Vagina (tissue), 2 donors: ENCODE measurements at regions not wholly inside any gene's neighbourhood (a gene's known extent, or its start where the extent isn't known, plus 50 kb on each side); places are given as distances from the start of the nearest gene placed in this dataset.

Experiments
- CTCF ChIP-seq, 3 experiments: fragments of 450-650 bp in 2 of 3; fragments of 200-600 bp in 1 of 3; sonication (generic) in 1 of 3; IDR thresholded peaks; one replicate each; pipeline ENCODE4 v1.5.1; 2017 to 2019; ENCODE audit warnings: antibody characterized with exemption in 3 of 3, mild to moderate bottlenecking in 2 of 3, moderate library complexity in 2 of 3
- POLR2A ChIP-seq, 2 donors: fragments of 450-650 bp; IDR thresholded peaks; one replicate each; pipeline ENCODE4 v1.6.1; 2017; ENCODE audit warnings: antibody characterized with exemption in 2 of 2, mild to moderate bottlenecking in 2 of 2, moderate library complexity in 2 of 2

DNA sequence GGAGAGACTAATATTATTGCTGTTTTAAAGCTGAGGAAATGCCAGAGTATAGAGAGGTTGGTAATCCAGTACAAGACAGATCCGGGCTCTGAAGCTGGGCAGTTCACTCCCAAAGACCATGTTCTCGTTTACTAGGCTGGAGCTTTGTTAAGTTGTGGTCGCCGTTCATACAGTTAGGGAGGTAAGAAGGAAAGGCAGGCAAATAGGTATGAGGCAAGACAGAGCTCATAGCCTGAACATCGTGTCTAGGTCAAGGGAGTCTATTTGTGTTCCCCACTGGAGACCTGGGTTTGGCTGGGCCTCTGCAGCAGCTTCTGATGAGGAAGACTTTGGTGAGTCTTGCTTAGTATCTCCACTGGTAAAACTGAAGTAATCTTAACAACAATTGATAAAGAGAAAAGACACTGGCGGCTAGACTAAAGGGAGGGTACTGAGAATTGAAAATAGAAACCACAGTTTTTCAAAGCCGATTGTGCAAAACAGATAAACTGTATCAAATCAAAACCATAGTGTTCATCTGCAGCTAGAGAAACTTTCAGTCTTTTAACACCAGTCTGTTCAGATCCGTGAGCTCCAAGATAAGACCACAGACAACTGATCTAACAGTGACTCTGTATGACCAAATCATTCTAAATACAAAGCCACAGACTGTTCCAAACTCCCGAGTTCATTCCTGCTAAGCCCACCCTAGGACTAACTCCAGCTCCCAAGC lies 217.0 kb upstream of the FAM78B start:
- no peak for TF ChIP-seq CTCF (IDR thresholded peaks at IDR 0.05)
- TF ChIP-seq POLR2A (IDR thresholded peaks at IDR 0.05) = no peak
